GM12872 (cell line): ENCODE measurements at regions not wholly inside any gene's neighbourhood (a gene's known extent, or its start where the extent isn't known, plus 50 kb on each side); places are given as distances from the start of the nearest gene placed in this dataset.

Source experiments
- CTCF ChIP-seq: IDR thresholded peaks from 3 replicates; pipeline ENCODE4 v1.5.1; 2011; ENCODE audit warnings: low read depth, mild to moderate bottlenecking, low read length, moderate library complexity; ENCODE audit not compliant: insufficient read depth

- TF ChIP-seq CTCF, result no peak
Observed at GRCh38 chr11:116334596-116334995, 438.2 kb downstream of the BUD13 start.

DNA sequence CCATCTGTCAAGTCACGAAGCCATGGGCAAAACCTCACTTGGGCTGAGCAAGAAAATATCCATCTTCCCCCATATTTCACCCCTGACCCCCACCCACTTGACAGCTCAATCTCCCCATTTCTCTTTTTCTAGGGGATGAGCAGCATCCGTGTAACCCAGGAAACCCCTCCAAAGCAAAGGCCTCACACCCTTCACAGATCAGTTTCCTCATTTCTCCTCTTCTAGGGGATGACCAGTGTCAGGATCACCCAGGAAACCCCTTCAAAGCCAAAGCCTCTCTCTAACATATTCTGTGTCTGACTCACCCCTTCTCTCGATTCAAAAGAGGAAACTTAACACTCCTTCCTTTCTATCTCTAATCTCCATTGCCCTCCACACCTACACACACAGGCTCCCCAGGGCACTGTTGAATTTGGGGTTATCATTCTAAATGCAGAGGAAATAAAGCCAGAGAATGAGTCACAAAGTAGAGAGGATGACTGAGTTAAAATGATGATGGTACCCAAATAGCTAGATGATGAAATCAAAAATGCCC is 439.7 kb downstream of the BUD13 start:
- no peak for TF ChIP-seq CTCF

DNA sequence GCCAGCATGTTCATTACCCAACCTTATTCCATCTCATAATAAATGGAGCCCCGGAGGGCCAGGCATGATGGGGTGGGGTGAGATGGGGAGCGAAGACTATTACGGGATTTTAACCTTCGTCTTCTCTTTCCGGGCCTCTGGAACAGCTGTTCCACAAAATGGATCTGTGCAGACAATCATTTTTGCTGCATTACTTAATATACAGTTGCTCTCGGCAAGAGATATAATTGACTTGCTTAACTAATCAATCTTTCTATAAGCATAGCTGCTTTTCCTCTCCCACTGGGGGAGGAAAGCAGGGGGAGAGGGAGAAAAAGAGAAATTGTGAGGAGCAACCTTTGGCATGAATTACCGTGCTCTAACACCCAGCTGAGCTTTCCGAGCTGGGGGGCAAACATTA is 440.4 kb downstream of the BUD13 start:
- no peak for TF ChIP-seq CTCF

DNA sequence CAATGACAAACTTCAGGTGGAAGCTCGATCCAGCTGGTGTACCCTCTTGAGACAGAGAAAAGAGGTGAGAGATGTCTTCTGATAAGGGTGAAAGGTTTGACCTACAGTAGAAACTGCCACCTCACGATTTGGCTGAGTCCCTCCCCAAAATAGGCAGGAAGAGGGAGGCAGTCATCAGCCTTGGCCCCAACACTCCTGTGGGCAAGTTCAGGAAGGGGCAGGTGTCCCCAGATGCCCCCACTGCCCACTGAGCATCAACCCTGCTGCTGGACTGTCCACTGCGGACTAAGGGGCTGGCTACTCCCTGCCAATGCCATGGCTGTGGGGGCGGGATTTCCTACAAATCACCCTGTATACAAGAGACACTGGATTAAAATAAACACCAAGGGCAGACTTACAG is 441.4 kb downstream of the BUD13 start:
- TF ChIP-seq CTCF, result no peak

DNA sequence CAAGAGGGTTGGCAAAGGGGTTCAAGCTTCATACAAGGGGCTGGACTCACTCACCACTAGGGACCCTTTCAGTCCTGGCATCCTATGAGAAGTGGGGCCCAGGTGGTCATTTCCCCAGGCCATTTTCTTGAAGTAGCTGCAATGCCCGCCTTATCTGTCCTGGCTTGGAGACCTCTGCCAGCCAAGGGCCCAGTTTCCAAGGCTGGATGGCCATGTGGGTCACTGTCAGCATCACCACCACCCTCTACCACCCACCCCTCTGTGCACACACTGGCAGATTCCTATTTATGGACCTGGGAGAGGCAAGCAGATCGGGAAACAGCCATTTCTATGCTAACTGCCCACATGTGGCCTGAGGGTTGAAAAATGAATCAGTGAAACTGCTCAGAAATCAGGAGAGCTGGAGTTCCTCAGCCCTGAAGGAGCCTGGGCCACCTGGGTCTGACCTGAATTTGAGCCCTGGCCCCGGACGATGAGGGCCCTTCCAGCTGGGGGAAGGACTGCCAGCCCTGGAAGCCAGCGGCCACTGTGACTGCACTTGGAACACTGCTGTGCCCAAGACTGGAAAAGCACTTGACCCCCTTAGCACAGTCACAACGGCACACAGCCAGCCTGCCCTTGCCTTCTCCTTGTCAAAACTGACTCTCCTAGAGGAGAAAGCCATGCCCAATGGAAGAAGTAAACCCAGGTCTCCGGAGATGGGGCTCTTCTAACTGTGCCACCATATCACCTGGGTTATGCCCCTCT is 442.2 kb downstream of the BUD13 start:
- TF ChIP-seq CTCF, result no peak

DNA sequence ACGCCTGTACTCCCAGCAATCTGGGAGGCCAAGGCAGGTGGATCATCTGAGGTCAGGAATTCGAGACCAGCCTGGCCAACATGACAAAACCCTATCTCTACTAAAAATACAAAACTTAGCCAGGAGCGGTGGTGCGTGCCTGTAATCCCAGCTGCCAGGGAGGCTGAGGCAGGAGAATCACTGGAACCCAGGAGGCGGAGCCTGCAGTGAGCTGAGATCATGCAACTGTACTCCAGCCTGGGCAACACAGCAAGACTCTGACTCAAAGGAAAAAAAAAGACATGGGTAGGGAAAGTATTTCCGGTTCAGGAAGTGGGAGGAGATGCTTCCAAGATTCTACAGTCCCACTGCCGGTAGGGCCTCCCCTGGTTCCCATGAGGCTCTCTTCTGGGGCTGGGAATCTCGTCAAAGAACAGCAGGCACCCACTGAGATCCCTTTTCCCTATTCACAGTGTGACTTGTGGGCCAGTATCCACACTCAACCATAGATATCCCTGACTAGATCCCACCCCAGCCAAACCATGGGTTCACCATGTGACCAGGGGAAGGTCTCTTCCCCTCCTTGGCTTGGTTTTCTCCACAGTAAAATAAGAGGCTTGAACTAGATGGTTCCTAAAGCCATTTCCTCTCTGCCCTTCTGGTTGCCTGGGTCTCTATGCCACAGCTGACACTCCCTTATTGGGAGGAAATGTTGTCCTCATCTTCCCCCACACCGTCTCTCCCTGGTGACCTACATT is 443.3 kb downstream of the BUD13 start:
- TF ChIP-seq CTCF, result no peak

- TF ChIP-seq CTCF, result no peak
Observed at GRCh38 chr11:116328851-116329250, 443.9 kb downstream of the BUD13 start.
